Suprapubic skin (tissue), 3 donors: ENCODE measurements at regions not wholly inside any gene's neighbourhood (a gene's known extent, or its start where the extent isn't known, plus 50 kb on each side); places are given as distances from the start of the nearest gene placed in this dataset.

Source experiments
- EP300 ChIP-seq: sonication (generic); formaldehyde crosslinking; IDR thresholded peaks from one replicate; pipeline ENCODE4 v1.6.1; 2017; ENCODE audit warnings: antibody characterized with exemption
- POLR2A ChIP-seq, 2 donors: fragments of 450-650 bp; IDR thresholded peaks; one replicate each; pipeline ENCODE4 v1.6.1; 2017; ENCODE audit warnings: antibody characterized with exemption in 2 of 2, mild to moderate bottlenecking in 2 of 2, moderate library complexity in 2 of 2
- TF ChIP-seq, protein P1 (sequence below), 2 donors: fragments of 200-600 bp in 1 of 2; fragments of 450-650 bp in 1 of 2; sonication (generic) in 1 of 2; IDR thresholded peaks; one replicate each; pipeline ENCODE4 v1.5.1; 2016 to 2019; ENCODE audit warnings: antibody characterized with exemption in 2 of 2, mild to moderate bottlenecking in 1 of 2, moderate library complexity in 1 of 2

GRCh38 chr14:49961270-49962222, 68.7 kb downstream of the ARF6 start:
- TF ChIP-seq, protein P1, sequence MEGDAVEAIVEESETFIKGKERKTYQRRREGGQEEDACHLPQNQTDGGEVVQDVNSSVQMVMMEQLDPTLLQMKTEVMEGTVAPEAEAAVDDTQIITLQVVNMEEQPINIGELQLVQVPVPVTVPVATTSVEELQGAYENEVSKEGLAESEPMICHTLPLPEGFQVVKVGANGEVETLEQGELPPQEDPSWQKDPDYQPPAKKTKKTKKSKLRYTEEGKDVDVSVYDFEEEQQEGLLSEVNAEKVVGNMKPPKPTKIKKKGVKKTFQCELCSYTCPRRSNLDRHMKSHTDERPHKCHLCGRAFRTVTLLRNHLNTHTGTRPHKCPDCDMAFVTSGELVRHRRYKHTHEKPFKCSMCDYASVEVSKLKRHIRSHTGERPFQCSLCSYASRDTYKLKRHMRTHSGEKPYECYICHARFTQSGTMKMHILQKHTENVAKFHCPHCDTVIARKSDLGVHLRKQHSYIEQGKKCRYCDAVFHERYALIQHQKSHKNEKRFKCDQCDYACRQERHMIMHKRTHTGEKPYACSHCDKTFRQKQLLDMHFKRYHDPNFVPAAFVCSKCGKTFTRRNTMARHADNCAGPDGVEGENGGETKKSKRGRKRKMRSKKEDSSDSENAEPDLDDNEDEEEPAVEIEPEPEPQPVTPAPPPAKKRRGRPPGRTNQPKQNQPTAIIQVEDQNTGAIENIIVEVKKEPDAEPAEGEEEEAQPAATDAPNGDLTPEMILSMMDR (IDR thresholded peaks at IDR 0.05) = no peak
- no peak for TF ChIP-seq POLR2A (IDR thresholded peaks at IDR 0.05)
- TF ChIP-seq EP300 = no peak
